HG02938 (cell line): ENCODE measurements at regions not wholly inside any gene's neighbourhood (a gene's known extent, or its start where the extent isn't known, plus 50 kb on each side); places are given as distances from the start of the nearest gene placed in this dataset.
A peak's percentile ranks its signal among the peaks of the same experiment; 100 is the strongest.

ENCODE experiments used
- ATAC-seq: cut with Tn5 transposase; IDR thresholded peaks from one replicate; pipeline ENCODE4 v1.9.1; 2021; ENCODE audit warnings: mild to moderate bottlenecking, moderate library complexity; ENCODE audit not compliant: unreplicated experiment

DNA sequence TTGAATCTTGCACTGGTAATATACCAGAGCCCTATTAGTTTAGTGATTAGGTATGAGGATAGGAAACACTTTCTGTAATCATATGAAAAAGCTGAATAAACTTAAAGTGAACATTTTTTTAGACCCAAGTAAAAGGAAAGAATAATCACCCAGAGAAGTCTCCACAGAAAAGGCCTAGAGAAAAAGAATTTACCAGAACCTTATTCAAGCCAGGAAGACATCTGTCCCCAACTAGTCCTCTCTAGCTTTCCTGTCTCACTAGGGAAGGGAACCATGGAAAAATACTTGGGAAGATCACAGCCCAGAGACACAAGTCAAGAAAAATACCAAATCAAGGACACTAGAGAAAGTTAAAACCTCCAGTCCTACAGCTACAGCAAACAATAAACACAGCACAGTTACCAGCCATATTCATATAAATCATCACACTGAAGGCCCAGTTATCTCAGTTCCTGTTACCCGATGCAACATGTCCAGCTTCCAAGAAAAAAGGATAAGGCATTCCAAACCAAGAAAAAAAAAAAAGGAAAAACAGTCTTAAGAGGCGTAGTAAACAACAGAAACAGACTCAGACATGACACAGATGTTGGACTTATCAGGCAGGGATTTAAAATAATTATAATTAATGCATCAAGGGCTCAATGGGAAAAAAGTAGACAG is 461.5 kb downstream of the IRS1 start:
- ATAC-seq: no peak

DNA sequence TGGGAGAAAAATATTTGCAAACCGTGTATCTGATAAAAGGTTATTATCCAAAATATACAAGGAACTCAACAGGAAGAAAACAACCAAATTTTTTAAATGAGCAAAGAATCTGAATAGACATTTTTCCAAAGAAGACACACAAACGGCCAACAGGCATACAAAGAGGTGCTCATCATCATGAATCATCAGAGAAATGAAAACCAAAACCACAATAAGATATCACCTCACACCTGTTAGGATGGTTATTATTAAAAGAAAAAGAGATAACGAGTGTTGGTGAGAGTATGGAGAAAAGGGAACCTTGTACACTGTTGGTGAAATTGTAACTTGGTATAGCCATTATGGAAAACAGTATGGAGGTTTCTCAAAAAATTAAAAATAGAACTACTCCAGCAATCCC is 463.3 kb downstream of the IRS1 start:
- no peak for ATAC-seq

DNA sequence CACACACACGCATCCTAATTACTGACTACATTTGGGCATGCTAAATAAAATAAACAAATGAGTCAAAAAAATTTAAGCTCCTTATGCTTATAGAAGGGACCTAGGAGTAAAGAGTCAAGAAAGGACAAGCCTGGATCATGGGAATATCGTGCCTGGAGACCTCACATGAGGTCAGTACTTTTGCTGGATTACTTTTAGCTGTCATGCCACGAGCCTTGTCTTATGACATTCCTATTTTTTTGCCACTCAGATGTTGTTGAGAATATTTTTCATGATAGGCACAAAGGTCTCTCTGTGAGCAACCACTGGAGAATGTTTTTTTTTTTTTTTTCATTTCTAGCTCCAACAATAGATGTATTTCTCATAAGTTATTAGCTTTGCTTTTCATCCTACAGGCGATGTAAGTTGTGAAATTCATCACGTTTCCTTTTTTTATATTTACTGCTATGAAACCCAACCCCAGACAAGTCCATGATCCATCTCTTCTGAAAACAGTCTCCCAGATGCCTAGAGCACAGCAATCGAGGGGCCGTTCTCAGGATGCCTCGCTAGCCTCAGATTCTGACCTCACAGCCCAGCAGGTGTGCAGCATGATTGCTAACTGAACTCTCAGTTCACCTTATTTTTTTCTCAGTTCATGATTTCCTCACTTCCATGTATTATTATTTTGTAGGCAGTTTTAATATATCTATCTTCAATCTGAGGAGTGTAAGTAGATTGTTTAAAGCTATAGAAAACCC is 464.5 kb downstream of the IRS1 start:
- no peak for ATAC-seq

DNA sequence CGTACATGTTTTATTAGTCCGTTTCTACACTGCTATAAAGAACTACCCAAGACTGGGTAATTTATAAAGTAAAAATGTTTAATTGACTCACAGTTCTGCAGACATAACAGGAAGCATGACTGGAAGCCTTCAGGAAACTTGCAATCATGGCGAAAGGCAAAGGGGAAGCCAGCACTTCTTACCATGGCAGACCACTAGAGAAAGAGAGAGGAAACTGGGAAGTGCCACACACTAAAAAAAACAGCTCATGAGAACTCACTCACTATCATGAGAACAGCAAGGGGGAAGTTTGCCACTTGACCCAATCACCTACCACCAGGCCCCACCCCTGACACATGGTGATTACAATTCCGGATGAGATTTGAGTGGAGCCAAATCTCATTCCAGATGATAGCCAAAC is 466.2 kb downstream of the IRS1 start:
- ATAC-seq: no peak

DNA sequence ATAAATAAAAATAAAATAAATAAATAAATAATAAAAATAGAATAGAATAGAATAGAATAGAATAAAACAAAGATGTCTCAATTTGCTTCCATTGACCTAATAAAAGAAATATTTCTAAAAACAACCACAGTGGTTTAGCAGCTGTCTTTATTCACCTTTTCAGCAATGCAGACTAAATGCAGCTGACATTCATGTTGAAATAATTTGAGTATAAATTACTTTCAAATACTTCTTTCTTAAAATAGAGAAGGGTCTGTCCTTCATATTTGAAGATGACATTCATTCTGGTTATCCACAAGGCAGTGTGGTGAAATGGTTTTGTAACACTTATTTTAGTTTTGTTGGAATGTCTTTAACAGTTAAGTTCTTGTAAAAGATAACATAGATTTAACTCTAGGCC is 469.4 kb downstream of the IRS1 start:
- no peak for ATAC-seq

DNA sequence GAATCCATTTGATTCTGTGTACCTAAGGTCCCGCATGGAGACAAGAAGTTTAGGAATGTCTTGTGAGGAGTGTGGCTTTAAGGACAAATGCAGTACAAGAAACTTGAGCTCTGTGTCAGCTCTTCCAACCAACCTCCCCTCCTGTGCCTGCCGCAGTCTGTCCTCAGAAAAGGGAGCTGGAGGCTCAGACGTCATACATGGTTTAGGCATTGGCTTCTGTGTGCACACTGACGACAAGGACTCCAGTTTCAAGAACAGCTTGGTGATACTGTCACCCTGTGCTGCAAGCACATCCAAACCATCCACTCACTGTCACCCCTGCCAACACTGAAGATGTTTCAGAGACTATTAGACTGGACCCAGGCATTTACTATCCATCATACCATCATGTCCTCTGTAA is 470.4 kb downstream of the IRS1 start:
- no peak for ATAC-seq

DNA sequence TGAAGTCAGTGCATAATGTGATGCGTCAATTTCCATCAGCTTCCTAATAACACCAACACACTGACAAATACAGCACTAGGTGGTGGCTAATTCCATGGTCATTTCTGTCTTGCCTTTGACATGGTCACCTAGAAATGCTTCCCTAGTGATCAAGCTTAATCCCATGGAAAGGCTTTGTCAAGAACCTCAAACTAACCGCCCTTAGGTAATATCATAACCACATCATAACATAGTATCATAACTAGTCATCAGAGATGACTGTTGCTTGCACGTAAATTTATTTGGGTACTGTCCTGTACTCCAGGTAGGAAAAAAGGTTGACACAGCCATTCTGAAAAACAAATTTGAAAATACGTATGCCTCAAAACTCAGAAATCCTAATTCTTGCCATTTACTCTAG is 471.8 kb downstream of the IRS1 start:
- ATAC-seq: no peak

DNA sequence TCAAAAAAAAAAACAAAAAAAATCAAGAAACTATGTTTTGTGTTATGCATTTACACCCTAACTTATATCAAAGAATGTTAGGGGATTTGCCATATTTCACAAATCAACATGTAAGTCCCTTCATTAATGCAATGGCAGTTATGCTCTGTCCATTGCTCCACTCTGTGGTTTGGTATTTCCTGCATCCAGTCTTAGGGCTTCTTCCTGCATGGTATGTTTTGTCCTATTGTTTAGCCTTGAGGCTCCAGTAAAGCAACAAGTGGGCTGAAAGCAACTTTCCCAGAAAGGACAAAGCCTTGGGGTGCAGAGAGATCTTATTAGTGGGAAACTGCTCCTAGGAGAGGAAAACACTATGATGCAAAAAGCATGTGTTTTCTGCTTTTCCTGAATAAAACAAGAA is 474.1 kb downstream of the IRS1 start:
- ATAC-seq: no peak

DNA sequence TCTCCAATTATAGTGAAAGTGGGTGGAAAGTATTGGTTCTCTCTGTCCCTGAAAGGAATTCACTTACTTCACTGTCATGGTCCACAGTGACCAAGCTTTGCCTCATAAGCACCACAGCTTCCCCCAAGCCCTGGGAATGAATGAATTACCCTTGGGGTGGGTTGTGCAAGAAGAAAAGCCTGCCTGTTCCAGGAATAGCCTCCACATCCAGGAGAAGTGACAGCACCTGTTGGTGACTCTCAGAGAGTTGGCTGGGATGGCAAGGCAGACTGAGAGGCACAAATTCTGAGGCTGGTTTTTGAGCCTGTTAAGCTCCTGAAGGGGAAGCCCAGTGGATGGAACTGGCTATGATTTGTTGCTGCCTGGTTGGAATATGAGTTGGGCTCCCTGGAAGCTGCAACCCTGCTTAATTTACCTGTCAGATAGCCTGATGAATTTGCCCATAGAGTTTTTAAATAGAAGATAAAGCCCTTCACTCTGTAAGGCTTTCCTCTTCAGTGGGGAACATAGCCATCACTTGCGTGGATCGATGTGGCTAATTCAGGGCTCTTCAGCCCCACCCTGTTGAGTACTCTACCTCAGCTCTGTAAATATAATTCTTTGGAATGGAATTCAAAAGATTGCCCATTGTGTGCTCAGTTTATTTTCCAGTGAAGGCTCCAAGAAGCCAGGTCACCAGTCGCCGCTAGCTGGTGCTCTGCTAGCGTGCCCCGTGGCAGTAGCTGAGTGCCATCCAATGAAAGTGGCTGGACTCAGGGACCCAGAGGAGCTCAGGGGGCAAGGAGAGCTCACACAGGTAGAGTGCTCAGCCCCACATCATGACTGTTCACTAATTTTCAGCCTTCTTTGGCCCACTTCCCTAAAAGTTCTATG is 479.3 kb downstream of the IRS1 start:
- no peak for ATAC-seq

DNA sequence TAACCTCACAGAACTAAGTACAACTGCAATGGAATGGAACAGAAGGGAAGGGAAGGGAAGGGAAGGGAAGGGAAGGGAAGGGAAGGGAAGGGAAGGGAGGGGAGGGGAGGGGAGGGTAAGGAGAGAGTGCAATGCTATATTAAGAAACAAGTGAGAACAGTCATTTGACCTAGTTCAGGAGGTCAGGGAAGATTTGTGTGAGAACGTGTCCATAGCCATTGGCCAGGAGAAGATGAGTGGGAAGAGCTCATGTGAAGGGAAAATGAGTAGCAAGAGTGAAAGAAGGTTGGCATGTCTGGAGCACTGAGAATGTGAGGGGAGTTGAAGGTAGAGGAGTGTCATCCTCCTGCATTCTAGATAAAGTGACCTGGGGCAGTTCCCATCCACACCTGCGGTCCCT is 481.6 kb downstream of the IRS1 start:
- no peak for ATAC-seq

DNA sequence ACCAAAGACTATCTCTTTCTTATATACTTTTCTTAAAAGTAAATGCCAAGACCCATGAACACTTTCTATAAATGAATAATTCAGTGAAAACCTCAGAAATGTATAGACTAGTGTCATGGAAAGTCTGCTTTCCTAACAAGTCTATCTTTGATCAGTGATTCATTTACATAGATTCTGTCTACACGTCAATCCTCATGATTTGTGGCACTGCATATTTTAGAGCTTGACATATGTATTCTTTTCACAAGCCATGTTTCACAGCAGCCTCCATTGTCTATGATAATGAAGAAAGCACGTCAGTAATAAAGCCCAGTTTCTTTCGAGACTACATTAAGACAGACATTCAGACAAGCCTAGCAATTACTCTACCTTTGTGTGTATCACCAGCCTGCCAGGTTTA is 486.6 kb downstream of the IRS1 start:
- ATAC-seq: no peak

DNA sequence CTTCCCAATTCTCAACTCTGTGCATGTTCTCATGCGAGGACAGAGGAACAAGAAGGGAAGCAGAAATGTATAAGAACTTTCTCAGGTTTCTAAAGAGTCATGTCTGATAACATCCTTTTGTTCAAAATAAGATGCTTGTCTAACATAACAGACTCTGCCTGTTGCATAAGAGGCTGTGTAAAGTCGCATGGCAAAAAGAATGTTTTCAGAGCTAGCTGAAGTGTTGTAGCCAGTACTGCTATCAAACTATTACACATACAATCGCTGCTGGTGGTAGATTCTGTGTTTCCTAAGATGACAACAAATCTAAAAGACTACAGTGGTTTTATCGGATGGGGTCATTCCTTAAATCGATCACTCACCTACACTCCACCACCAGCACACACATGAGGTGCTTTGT is 487.5 kb downstream of the IRS1 start:
- ATAC-seq: no peak

DNA sequence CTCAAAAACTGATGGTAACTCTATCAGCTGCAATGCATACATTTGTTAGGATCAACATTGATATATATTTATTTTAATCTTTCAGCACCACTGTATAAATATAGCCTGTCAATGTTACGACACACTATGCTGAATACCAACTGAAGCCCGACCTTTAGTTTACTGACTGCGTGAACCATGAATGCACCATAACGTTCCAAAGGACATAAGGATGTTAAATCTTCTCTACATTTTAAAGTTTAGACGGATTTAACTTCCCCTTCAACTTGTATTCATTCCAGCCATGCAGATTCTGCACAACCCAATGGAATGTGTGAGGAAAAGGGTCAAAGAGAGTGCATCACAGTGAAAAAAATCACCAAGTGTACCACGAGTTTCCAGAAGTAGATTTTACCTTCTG is 489.5 kb downstream of the IRS1 start:
- ATAC-seq: no peak

DNA sequence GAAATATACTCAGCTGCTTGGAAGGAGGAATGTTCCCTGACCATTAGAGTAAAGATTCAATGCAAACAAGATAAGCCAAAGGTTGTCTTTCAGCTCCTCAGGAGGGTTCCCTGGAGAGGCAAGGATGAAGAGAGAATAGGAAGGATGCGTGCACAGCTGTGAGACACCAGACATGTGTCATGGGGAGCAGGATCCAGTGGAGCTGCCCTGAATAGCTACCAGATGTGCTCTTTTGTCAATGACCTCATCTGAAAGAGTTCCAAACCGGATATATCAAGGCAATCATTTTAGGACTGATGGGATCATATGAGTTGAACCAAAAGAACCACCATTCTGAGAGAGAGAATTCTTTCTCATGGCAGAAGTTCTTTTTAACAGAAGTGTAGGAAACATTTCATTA is 490.6 kb downstream of the IRS1 start:
- no peak for ATAC-seq

DNA sequence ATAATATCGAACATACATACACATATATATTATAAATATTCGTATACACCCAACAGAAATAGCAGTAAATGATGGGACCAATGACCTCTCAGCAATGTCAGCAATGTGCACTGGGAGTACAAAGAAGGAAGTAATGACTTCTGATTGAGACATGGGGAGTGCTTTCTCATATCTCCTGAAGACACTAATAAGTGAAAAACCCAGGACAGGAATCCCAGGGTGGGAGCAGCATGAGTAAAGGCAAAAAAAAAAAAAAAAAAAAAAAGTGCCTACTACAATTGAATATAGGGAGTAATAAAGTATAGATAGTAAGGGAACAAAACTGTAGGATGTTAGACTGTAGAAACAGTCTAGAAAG is 491.3 kb downstream of the IRS1 start:
- ATAC-seq: no peak

DNA sequence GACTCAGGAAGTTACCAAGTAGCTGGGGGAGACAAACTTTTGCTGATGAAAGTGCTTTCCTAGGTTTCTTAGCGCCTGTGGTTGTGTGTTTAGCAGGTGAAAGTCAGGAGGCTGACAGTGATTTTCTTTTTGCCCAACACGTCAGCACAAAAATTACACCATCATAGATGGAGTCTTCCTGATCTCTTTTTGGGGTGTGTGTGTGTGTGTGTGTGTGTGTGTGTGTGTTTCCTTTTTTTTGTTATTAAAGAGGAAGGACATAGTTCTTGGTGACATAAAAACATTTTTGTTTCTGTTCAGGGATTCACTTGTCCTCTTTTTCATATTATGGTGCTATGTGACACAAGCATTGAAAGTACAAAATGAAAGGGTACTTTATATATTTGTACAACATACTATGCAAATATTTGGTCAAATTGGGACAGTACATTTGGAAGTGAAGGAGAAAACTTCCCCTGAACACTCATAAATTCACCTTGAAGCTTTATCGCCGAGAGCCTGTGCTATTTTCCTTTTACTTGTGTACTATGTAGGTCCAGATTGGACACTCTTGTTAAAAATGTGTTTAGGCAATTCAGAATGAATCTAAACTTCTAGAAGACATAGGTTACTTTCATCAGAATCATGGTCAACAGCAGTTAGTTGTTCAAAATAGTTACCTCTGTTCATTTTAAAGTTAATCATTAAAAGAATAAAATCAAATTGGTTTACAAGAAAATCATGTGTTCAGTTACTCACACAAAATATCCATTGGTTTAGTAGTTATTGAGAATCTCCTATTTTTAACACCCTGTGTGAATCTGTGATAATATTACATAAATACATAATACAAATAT is 491.9 kb downstream of the IRS1 start:
- no peak for ATAC-seq

DNA sequence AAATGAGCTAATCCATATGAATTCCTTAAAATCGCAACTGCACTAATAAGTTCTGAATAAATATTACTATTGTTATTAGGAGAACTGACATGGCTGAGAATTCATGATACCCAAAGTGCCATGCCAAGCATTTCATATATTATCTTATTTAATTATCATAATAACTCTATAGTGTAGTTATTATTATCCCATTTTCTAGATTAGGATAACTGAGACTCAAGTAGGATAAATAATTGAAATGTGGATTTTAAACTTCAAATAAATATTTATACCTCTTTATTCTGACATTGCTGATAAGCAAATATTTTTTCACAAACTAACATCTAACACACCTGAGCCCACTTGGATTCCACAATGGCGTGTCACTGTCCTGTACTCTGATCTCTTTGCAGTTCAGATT is 492.7 kb downstream of the IRS1 start:
- ATAC-seq: no peak

DNA sequence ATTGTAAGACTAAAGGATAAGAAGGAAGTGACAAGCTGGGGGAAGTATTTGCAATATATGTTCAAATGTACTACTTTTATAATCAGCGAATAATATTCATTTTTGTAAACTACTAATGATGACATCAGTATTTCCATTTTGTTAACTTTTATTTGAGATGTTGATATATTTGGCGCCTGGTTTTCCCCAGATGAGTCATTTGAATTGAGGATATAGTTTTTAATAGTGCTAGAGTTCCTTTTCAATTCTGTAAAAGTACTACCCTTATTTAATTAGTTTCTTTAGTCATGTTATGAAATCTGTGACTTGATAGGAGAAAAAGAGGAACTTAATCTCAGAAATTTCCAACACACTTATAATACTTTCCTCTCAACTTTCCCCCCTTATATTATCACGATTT is 495.3 kb downstream of the IRS1 start:
- ATAC-seq: no peak

DNA sequence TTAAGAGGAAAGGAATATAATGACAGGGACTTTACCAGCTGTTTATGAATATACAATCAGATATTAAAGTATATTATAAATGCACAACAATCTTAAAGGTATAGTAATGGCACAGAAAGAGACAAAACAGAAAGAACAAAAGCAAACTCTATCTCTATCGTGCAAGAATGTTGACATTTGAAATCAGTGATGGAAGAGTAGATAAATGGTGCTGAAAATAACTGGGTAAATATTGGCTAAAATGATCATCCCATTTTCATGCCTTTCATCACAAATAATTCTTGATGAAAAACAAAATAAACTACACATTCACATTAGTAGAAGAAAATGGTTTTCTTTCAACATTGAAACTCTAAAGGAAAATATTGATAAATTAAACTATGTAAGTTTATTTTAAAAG is 495.9 kb downstream of the IRS1 start:
- ATAC-seq: no peak

DNA sequence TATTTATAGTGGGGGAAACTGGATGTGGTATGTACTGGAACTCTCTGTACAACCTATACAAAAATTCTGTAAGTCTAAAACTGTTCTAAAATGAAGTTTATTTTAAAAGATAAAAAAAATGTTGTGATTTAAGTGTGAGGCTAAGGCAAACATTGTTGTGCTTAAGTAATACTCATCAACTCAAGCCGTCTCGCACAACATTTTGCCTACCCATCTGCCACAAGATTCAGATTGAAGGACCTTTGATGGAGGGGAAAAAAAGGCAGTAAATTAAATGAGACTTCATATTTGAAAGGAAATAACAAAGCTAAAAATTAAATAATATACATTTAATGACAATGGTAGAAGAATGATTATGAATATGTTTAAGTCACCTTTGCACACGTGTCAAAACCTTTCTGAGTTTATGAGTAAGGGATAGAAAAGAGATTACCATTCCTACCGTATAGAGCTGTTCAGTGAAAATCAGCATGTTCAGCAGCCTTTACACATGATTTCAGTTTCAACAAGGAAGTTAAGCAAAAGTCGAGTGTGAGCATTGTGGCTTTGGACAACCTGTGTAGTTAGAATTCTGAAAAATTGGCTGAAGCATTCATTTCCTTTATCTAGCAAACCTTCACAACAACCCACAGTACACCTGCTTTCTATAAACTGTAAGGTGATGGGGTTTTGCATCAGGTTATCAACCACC is 499.3 kb downstream of the IRS1 start:
- peak; percentile 91 for ATAC-seq

DNA sequence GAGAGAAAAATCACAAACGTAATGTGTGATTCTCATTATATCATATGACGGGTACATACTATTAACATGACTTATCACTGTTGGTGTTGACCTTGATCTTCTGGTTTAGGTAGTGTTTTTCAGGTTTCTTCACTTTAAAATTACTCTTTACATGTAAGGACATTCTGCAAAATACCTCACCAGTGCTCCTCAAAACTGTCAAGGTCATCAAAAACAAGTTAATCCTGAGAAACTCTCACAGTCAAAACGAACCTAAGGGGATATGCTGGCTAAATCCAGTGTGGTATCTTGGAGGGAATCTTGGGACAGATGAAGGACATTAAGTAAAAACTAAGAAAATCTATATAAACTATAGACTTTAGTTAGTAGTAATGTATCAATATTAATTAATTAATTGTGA is 499.8 kb downstream of the IRS1 start:
- ATAC-seq: no peak
